DND-41 (cell line): ENCODE measurements at regions not wholly inside any gene's neighbourhood (a gene's known extent, or its start where the extent isn't known, plus 50 kb on each side); places are given as distances from the start of the nearest gene placed in this dataset.

ENCODE experiments used
- ATAC-seq: fragments of 200-7000 bp; cut with Tn5 transposase; 3 replicates; pipeline ENCODE4 v1.9.1; 2021; ENCODE audit warnings: low read depth; ENCODE audit not compliant: insufficient read depth
- DNase-seq: peaks from one replicate; pipeline ENCODE4 v3.0.0-alpha.2; 2020
- H2AFZ ChIP-seq: 2 replicates; pipeline ENCODE4 v1.6.0; 2012; ENCODE audit warnings: low read depth, low read length
- H3K27ac ChIP-seq: 2 replicates; pipeline ENCODE4 v1.5.1; 2012; ENCODE audit warnings: low read length, inconsistent platforms
- H3K27me3 ChIP-seq: fragments of 200-600 bp; sonication (generic); 2 replicates; pipeline ENCODE4 v1.6.0; 2012; ENCODE audit warnings: low read length, mild to moderate bottlenecking, inconsistent platforms; ENCODE audit not compliant: insufficient read depth, poor library complexity
- H3K36me3 ChIP-seq: 2 replicates; pipeline ENCODE4 v1.5.1; 2012; ENCODE audit warnings: low read length, inconsistent platforms; ENCODE audit not compliant: insufficient read depth
- H3K4me1 ChIP-seq: 2 replicates; pipeline ENCODE4 v1.5.1; 2012; ENCODE audit warnings: mild to moderate bottlenecking, low read length; ENCODE audit not compliant: insufficient read depth
- H3K4me2 ChIP-seq: 2 replicates; pipeline ENCODE4 v1.6.0; 2012; ENCODE audit warnings: mild to moderate bottlenecking, moderate library complexity, low read length, inconsistent platforms; ENCODE audit not compliant: insufficient read depth
- H3K4me3 ChIP-seq, 2 experiments: fragments of 200-600 bp in 1 of 2; shearing (Covaris generic) in 1 of 2; 2 replicates each; pipeline ENCODE4 v1.5.1; 2012 to 2016; ENCODE audit warnings: inconsistent platforms in 2 of 2, low read length in 2 of 2, mild to moderate bottlenecking in 2 of 2, low read depth in 1 of 2, moderate library complexity in 1 of 2
- H3K79me2 ChIP-seq: 2 replicates; pipeline ENCODE4 v1.6.0; 2012; ENCODE audit warnings: low read length, inconsistent platforms; ENCODE audit not compliant: insufficient read depth
- H3K9ac ChIP-seq: 2 replicates; pipeline ENCODE4 v1.6.0; 2012; ENCODE audit warnings: low read depth, mild to moderate bottlenecking, inconsistent platforms, low read length, moderate library complexity
- H3K9me3 ChIP-seq: 2 replicates; pipeline ENCODE4 v1.5.1; 2012; ENCODE audit warnings: low read length, moderate library complexity, mild to moderate bottlenecking, inconsistent platforms; ENCODE audit not compliant: insufficient read depth, severe bottlenecking
- H4K20me1 ChIP-seq: 2 replicates; pipeline ENCODE4 v1.6.0; 2012; ENCODE audit warnings: low read length; ENCODE audit not compliant: insufficient read depth
- CTCF ChIP-seq: IDR thresholded peaks from 2 replicates; pipeline ENCODE4 v1.5.1; 2012; ENCODE audit warnings: borderline replicate concordance, low read length, moderate library complexity, mild to moderate bottlenecking; ENCODE audit not compliant: poor library complexity, severe bottlenecking; ENCODE audit errors: extremely low read depth
- EZH2 ChIP-seq: IDR thresholded peaks from 3 replicates; pipeline ENCODE4 v1.6.1; 2012; ENCODE audit warnings: borderline replicate concordance, low read depth, mild to moderate bottlenecking, moderate library complexity, low read length, inconsistent platforms; ENCODE audit not compliant: severe bottlenecking

- no peak overlapping the region for H3K9ac ChIP-seq
- no peaks in the 10 kb centered on the region for H3K36me3 ChIP-seq
- no peak overlapping the region for H2AFZ ChIP-seq
- no peaks in the 10 kb centered on the region for H4K20me1 ChIP-seq
- no peaks in the 10 kb centered on the region for H3K4me1 ChIP-seq
- H3K4me2 ChIP-seq: no peak overlapping the region
- DNase-seq: no peak
- TF ChIP-seq EZH2: no peak
- no peak for TF ChIP-seq CTCF
- H3K4me3 ChIP-seq: no peak overlapping the region
- no peaks in the 10 kb centered on the region for H3K9me3 ChIP-seq
- H3K79me2 ChIP-seq: no peaks in the 10 kb centered on the region
- ATAC-seq: no peak
- H3K27me3 ChIP-seq: no peaks in the 10 kb centered on the region
- no peak overlapping the region for H3K27ac ChIP-seq
Measured at GRCh38 chr13:76387566-76387965, 498.6 kb downstream of the KCTD12 start.

- DNase-seq (no peak), ATAC-seq (no peak)
- Histone ChIP-seq H4K20me1 (no peaks in the 10 kb centered on the region), H3K4me3 (no peak overlapping the region), H3K9me3 (no peaks in the 10 kb centered on the region), H3K27ac (no peak overlapping the region), H3K4me1 (no peaks in the 10 kb centered on the region), H3K36me3 (no peaks in the 10 kb centered on the region), H3K9ac (no peak overlapping the region), H2AFZ (no peak overlapping the region), H3K79me2 (no peaks in the 10 kb centered on the region), H3K4me2 (no peak overlapping the region), H3K27me3 (no peaks in the 10 kb centered on the region)
- TF ChIP-seq EZH2: no peak
Measured at GRCh38 chr13:76386321-76386720, 499.9 kb downstream of the KCTD12 start.

- Histone ChIP-seq H4K20me1 (no peaks in the 10 kb centered on the region), H3K4me3 (no peak overlapping the region), H3K4me2 (no peak overlapping the region), H3K27ac (no peak overlapping the region), H3K9ac (no peak overlapping the region), H3K79me2 (no peaks in the 10 kb centered on the region), H3K4me1 (no peaks in the 10 kb centered on the region), H3K27me3 (no peaks in the 10 kb centered on the region), H3K36me3 (no peaks in the 10 kb centered on the region), H3K9me3 (no peaks in the 10 kb centered on the region), H2AFZ (no peak overlapping the region)
- TF ChIP-seq EZH2: no peak
- no peak for TF ChIP-seq CTCF
- ATAC-seq: no peak
- no peak for DNase-seq
Measured at GRCh38 chr13:76385586-76385985, 500.6 kb downstream of the KCTD12 start.

- H3K4me3 ChIP-seq: no peak overlapping the region
- H3K27me3 ChIP-seq: no peaks in the 10 kb centered on the region
- TF ChIP-seq CTCF (no peak), EZH2 (no peak)
- H2AFZ ChIP-seq: no peak overlapping the region
- no peaks in the 10 kb centered on the region for H4K20me1 ChIP-seq
- ATAC-seq: no peak
- no peak for DNase-seq
- H3K27ac ChIP-seq: no peak overlapping the region
- no peaks in the 10 kb centered on the region for H3K79me2 ChIP-seq
- no peaks in the 10 kb centered on the region for H3K36me3 ChIP-seq
- no peak overlapping the region for H3K4me2 ChIP-seq
- H3K4me1 ChIP-seq: no peaks in the 10 kb centered on the region
- H3K9ac ChIP-seq: no peak overlapping the region
- no peaks in the 10 kb centered on the region for H3K9me3 ChIP-seq
Measured at GRCh38 chr13:76383676-76384461, 502.3 kb downstream of the KCTD12 start.
